Thyroid gland (tissue), 4 donors: ENCODE measurements at regions not wholly inside any gene's neighbourhood (a gene's known extent, or its start where the extent isn't known, plus 50 kb on each side); places are given as distances from the start of the nearest gene placed in this dataset.
"Not testable (repeated sequence)": the region's sequence is repeated elsewhere in the genome, so short reads cannot be mapped to it uniquely, and the experiment has no call there.

ENCODE experiments used
- DNase-seq, 2 donors: peaks; one replicate each; pipeline ENCODE4 v3.0.0-alpha.2; 2019
- H3K27ac ChIP-seq, 3 donors: fragments of 200-600 bp; sonication (generic); 1 replicate in 2 of 3; 2 replicates in 1 of 3; pipeline ENCODE4 v1.5.1; 2016 to 2019; ENCODE audit warnings: mild to moderate bottlenecking in 1 of 3, moderate library complexity in 1 of 3
- H3K27me3 ChIP-seq: fragments of 200-600 bp; sonication (generic); one replicate; pipeline ENCODE4 v1.5.1; 2019
- H3K36me3 ChIP-seq, 2 donors: fragments of 200-600 bp; sonication (generic); one replicate each; pipeline ENCODE4 v1.5.1; 2016 to 2019
- H3K4me1 ChIP-seq, 2 donors: fragments of 200-600 bp; sonication (generic); one replicate each; pipeline ENCODE4 v1.5.1; 2017 to 2019
- H3K4me3 ChIP-seq, 3 donors: fragments of 200-600 bp; sonication (generic); replicated peaks in 1 of 3; 1 replicate in 2 of 3; 2 replicates in 1 of 3; pipeline ENCODE4 v1.5.1; 2016; ENCODE audit warnings: mild to moderate bottlenecking in 1 of 3
- H3K9me3 ChIP-seq: fragments of 200-600 bp; sonication (generic); one replicate; pipeline ENCODE4 v1.5.1; 2017
- POLR2A ChIP-seq, 2 donors: fragments of 450-650 bp; IDR thresholded peaks; one replicate each; pipeline ENCODE4 v1.6.1; 2017; ENCODE audit warnings: antibody characterized with exemption in 2 of 2, mild to moderate bottlenecking in 2 of 2, moderate library complexity in 1 of 2
- WGBS, 2 donors: methylation state at CpG; one replicate each; pipeline ENCODE4 v1.1.5; 2017; 5-methylcytosine and 5-hydroxymethylcytosine counted together
- intact Hi-C: fragments of 100-400 bp; cut with DNase I; formaldehyde crosslinking; loops from one replicate; pipeline ENCODE4 v1.15.1; 2023
- TF ChIP-seq, protein P1 (sequence below), 6 experiments: fragments of 200-600 bp in 3 of 6; fragments of 450-650 bp in 3 of 6; sonication (generic) in 3 of 6; IDR thresholded peaks; one replicate each; pipeline ENCODE4 v1.5.1; 2016 to 2019; ENCODE audit warnings: antibody characterized with exemption in 6 of 6, mild to moderate bottlenecking in 2 of 6, inconsistent platforms in 1 of 6, moderate library complexity in 1 of 6

DNA sequence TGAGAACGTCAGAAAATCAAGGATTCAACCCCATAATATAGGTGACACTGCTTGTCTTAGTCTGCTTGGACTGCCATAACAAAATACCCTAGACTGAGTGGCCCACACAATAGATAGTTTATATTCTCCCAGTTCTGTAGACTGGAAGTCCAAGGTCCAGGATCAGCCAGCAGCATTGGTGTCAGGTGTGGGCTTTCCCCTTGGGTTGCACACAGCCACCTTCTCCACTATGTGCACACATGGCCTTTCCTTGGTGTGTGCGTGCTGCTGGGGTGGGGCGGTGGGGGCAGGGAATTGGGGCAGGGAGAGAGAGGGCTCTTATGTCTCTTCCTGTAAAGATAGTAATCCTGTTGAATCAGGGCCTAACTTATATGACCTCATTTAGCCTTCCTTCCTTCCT is 106.4 kb downstream of the SLC25A47 start:
- no peaks in the 10 kb centered on the region for H3K4me1 ChIP-seq
- H3K27me3 ChIP-seq, result no peaks in the 10 kb centered on the region
- no peak for DNase-seq
- intact Hi-C loops, result no loop called here
- TF ChIP-seq, protein P1, sequence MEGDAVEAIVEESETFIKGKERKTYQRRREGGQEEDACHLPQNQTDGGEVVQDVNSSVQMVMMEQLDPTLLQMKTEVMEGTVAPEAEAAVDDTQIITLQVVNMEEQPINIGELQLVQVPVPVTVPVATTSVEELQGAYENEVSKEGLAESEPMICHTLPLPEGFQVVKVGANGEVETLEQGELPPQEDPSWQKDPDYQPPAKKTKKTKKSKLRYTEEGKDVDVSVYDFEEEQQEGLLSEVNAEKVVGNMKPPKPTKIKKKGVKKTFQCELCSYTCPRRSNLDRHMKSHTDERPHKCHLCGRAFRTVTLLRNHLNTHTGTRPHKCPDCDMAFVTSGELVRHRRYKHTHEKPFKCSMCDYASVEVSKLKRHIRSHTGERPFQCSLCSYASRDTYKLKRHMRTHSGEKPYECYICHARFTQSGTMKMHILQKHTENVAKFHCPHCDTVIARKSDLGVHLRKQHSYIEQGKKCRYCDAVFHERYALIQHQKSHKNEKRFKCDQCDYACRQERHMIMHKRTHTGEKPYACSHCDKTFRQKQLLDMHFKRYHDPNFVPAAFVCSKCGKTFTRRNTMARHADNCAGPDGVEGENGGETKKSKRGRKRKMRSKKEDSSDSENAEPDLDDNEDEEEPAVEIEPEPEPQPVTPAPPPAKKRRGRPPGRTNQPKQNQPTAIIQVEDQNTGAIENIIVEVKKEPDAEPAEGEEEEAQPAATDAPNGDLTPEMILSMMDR (IDR thresholded peaks at IDR 0.05), result no peak
- TF ChIP-seq POLR2A (IDR thresholded peaks at IDR 0.05), result no peak
- H3K36me3 ChIP-seq, result no peaks in the 10 kb centered on the region
- no peak overlapping the region for H3K27ac ChIP-seq
- H3K4me3 ChIP-seq, result no peak overlapping the region
- whole genome bisulfite sequencing, 2 donors, result 80 to 91% methylated on average over 2 to 3 of the region's 3 CpGs
- H3K9me3 ChIP-seq, result no peaks in the 10 kb centered on the region

DNA sequence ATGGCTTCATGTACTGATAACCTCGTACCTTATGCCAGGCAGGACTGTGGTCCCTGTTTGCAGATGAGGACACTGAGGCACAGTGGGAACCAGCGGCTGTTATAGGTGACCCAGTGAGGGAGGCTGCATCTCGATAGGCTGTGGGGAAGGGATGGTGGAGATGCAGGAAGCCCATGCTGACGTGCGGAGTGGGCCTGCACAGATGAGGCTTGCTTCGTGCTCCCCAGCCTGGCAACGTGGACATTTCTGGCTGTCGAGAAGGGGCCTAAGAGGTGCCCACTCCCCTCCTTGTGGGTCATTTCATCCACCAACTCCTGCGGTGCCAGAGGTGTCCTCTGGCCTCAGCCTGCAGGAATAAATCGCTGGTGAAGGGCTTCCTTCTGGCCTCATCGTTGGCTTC is 107.4 kb downstream of the SLC25A47 start:
- intact Hi-C loops, result loop anchor here (10.0 kb wide), 1 partner anchor 214 kb away; no protein-coding TSS in a partner anchor
- 94 to 96% methylated on average over 10 to 11 of the region's 11 CpGs for WGBS, 2 donors
- DNase-seq, result no peak
- Histone ChIP-seq H3K9me3 (no peaks in the 10 kb centered on the region), H3K4me3 (no peak overlapping the region), H3K36me3 (no peaks in the 10 kb centered on the region), H3K27me3 (no peaks in the 10 kb centered on the region), H3K27ac (no peak overlapping the region), H3K4me1 (no peaks in the 10 kb centered on the region)
- TF ChIP-seq, protein P1 (IDR thresholded peaks at IDR 0.05), result no peak
- TF ChIP-seq POLR2A (IDR thresholded peaks at IDR 0.05), result no peak

DNA sequence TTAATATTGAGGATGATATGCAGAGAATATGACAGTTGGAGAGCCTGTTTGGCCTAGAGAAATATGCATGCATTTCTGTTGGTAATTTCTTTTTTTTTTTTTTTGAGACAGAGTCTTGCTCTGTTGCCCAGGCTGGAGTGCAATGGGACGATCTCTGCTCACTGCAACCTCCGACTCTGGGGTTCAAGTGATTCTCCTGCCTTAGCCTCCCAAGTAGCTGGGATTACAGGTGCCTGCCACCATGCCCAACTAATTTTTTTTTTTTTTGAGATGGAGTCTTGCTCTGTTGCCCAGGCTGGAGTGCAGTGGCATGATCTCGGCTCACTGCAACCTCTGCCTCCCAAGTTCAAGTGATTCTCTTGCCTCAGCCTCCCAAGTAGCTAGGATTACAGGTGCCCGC is 108.3 kb downstream of the SLC25A47 start:
- intact Hi-C loops, result loop anchor here (10.0 kb wide), 1 partner anchor 213 kb away; no protein-coding TSS in a partner anchor
- WGBS, 2 donors, result 93 to 97% methylated on average over 4 of the region's 4 CpGs
- not testable (repeated sequence) for H3K27ac ChIP-seq

DNA sequence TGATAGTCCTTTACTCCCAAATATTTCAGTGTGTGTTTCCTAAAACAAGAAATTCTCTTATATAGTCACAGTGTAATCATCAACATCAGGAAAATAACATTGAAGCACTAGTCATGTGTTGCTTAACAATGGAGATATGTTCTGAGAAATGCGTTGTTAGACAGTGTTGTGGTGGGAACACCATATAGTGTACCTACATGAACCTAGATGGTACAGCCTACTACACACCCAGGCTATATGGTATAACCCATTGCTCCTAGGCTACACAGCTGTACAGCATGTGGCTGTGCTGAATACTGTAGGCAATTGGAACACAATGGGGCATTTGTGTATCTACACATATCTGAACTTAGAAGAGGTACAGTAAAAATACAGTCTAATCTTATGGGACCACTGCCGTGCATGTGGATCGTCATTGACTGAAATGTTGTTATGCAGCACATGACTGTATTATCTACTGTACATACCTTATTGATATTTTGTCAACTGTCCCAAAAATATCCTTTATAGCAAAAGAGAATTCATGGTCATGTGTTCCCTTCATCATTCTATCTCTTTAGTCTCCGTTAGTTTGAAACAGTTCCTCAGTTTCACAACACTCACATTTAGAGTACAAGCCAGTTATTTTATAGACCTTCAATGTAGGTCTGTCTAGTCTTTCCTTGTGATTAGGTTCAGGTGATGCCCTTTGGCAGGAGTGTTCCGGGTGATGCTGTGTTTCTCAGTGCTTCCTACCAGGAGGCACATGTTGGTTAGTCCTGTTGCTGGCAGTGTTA is 109.7 kb downstream of the SLC25A47 start:
- Histone ChIP-seq H3K9me3 (no peaks in the 10 kb centered on the region), H3K4me1 (no peaks in the 10 kb centered on the region), H3K27ac (no peak overlapping the region), H3K27me3 (no peaks in the 10 kb centered on the region), H3K4me3 (no peak overlapping the region), H3K36me3 (no peaks in the 10 kb centered on the region)
- intact Hi-C loops, result loop anchor here (10.0 kb wide), 1 partner anchor 212 kb away; no protein-coding TSS in a partner anchor
- TF ChIP-seq, protein P1 (IDR thresholded peaks at IDR 0.05), result no peak
- TF ChIP-seq POLR2A (IDR thresholded peaks at IDR 0.05), result no peak
- DNase-seq, result no peak
- WGBS, 2 donors, result 95 to 99% methylated on average over 5 of the region's 5 CpGs

More for the DNA sequence above, 108.3 kb downstream of the SLC25A47 start:
- H3K36me3 ChIP-seq, DNase-seq, H3K9me3 ChIP-seq, H3K4me3 ChIP-seq, H3K27me3 ChIP-seq, H3K4me1 ChIP-seq: not testable (repeated sequence)

DNA sequence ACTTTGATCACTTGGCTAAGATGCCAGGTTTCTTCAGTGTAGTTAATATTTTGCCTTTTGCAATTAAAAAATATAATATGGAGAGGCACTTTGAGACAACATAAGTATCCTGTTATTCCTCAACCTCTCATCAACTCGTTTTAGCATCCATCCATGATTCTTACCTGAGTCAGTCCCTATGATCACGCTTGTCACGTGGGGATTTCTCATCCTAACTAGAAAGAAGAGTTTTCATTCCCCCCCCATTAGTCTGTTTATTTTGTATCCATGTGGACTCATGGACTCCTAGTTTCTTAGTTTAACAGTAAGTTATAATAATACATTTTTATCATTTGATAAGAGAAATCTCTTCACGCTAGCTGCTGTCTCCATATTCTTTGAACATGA is 110.3 kb downstream of the SLC25A47 start:
- intact Hi-C loops, result loop anchor here (10.0 kb wide), 1 partner anchor 211 kb away; no protein-coding TSS in a partner anchor
- Histone ChIP-seq H3K27me3 (no peaks in the 10 kb centered on the region), H3K27ac (no peak overlapping the region), H3K9me3 (no peaks in the 10 kb centered on the region), H3K36me3 (no peaks in the 10 kb centered on the region), H3K4me3 (no peak overlapping the region), H3K4me1 (no peaks in the 10 kb centered on the region)
- WGBS, 2 donors, result 75 to 90% methylated on average over 4 of the region's 4 CpGs
- no peak for DNase-seq
- TF ChIP-seq, protein P1 (IDR thresholded peaks at IDR 0.05), result no peak
- TF ChIP-seq POLR2A (IDR thresholded peaks at IDR 0.05), result no peak
